Activated T-cell treated with anti-CD3 and anti-CD28 coated beads, Interleukin-2, amount 50 U/mL, for 1 hour (primary cell): ENCODE measurements at regions not wholly inside any gene's neighbourhood (a gene's known extent, or its start where the extent isn't known, plus 50 kb on each side); places are given as distances from the start of the nearest gene placed in this dataset.

Source experiments
- DNase-seq: peaks from one replicate; pipeline ENCODE4 v3.0.0-alpha.2; 2020

DNA sequence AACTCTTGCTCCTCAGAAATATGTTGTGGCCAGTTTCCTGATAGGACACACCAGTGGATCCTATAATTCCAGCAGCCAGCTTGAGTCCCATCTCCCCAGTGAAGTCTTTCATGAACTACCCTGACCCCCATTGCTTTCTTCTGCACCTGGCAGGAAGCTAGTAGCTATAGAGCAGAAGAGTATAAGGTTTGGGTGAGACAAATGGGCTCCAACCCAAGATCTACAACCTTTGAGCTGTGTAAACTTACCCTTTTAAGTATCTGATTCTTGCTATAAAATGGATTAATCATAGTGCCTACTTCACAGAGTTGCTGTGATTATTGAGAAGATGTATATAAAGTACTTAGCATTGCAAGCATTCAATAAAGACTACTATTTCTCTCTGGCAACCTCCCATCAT is 396.9 kb upstream of the CADM1 start:
- no peak for DNase-seq

DNA sequence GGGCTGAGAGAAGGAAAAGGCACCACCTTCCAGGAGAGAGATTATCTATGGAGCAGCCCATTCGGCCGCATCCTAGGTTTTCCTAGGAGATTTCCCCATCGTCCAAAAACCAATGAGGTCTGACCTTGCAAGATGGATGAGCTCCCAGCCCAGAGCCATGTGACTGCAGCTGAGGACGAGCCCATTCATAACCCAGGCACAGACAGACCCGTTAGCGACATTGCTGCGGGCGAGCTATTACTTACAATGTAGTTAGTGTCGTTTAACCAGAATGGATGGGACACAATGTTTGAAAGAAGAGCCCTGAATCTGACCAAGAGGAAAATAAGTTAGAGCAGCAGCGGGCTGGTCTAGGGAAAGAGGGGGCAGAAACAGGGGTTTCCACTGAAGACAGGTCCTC is 395.9 kb upstream of the CADM1 start:
- DNase-seq: no peak

DNA sequence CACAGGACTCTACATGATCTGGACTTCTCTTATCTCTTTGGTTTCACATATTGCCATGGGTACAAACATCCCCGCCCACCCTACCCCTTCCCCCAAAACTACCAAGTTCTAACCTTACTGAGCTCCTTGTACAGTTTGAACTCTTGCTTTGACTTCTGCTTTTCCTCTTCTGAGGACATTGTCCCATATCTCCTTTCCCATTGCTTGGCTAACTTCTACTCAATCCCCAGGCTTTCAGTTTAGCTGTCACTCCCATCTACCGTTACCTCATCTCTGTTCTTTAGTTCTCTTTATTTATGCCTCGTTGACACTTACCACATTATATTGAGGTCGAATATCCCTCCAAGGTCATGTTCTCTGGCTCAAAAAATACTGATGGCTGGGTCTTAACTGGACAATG is 393.5 kb upstream of the CADM1 start:
- no peak for DNase-seq

DNA sequence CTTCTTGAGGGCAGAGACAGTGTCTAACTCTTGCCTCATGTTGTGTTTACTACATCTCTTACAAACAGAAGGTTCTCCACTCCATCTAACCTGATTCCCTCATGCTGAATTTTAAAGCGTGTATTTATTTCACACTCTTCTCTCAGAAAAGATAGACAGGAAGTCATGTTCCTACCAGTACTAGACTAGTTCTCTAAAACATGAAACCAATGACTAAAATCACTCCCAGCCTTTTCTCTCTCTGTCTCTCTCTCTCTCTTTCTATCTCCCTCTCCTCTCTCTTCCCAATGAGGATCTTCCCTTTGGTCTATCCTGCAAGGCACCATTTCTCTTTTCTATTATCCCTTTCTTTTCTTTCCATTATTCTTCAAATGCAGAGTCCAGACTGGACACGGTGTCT is 391.9 kb upstream of the CADM1 start:
- no peak for DNase-seq

DNA sequence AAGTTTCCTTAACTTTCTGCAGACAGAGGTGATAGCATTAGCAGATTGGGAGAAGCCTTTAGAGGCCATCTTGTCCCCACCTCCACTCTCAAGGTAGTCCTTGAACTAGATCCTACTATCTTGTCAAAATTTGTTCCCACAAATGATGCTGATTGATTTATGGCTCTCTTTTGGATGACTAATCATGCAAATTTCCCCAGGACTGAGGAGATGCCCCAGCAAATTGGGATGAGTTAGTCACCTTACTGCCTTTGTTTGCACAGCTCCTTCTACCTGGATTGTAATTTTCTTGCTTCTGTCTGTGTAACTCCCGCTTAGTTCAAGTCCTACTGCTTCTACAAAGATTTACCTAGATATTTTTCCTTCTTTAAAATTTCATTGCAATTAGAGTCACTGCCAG is 391.4 kb upstream of the CADM1 start:
- no peak for DNase-seq

DNA sequence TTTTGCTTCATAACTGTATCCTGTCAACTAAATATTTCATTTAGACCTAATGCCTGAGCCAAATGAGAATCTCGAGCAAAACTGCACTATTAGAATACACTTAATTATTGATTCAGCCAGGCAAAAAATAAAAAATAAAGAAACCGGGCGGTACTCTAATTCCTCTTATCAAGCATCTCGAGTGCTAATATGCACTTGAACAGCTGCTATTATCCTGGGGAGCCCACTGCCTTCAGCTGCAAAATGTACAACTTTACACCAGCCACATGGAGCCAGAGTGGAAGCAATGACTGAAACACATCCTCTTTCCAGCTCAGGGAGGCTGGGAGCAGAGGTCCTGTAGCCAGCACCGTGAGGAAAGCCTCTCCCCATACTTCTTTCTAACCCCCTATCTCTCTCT is 390.0 kb upstream of the CADM1 start:
- DNase-seq: no peak

DNA sequence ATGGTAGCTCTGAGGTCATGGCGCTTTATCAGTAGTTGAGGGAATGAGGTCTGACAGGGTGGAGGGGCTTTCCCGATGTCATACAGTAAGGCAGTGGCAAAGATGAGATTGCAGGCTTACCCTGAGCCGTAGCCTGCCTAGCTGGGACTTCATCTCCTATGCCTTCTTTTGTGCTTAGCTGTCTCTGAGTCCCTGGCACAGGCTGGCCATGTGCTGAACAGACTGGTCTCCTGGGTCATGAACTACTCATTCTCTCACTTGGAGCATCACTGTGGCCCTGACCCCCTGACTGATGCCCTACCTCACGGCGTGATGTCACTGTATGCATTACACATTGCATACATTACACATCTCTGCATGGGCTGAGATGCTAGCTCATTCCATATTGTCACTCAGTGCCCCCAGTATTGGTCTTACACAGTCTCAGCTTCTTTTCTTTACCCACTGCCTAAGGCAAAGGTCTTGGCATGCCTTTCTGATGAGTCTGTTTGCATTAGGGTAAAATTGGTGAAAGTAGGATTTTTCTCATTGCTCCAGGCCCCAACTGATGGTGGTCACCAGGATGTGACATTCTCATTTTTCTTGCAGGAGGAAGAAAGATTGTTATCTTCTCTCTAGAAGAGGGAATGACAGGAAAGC is 389.4 kb upstream of the CADM1 start:
- no peak for DNase-seq

DNA sequence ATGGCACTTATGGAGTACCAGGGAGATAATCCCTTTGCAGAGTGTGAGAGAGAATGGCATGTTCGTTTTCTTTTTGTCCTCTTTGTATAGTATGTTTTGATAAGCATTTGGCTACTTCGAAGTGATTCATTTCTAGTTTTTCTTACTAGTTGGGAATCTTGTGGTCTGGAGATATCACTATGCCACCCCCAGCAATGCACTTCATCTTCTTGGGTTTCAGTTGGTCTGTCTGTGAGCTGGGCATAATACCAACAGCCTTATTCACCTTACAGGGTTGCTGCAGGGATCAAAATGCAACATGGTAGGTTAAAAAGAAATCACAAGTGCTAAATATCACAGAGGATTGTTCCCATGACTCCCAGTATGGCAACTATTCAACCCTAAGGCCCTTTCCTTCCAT is 387.8 kb upstream of the CADM1 start:
- no peak for DNase-seq

DNA sequence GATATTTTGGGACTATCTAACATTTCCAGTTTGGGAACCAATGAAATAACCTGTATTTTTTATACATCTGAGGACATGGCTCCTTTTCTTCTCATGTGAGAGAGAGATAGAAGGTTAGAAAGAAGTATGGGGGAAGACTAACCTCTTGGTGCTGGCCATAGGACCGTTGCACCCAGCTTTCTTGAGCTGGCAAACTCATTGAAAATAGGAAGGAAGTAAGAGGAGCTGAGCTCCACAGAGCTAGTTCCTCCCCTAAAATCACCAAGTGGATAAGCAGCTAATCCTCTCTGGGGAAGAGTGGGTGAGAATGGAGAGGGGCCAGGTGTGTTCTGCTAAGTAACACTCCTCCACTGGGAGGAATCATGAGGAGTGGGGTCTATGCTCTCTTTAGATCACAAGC is 387.4 kb upstream of the CADM1 start:
- DNase-seq: no peak

DNA sequence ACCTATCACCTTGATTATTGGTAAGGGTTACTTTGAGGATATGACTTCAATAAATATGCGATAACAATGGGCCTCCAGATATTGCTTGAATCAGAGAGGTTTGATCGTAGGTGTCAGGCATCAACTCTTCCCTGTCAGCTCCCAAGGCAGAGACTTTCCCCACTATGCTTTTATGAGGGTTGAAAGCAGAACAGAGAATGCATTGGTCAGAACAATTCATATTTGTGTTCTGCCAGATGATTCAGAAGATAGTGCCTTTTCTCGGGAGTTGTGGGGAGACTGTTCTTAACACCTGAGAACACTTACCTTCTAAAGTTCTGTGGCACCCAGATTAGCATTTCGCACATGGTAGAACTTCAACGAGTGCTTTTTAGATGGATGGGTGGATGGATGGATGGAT is 386.3 kb upstream of the CADM1 start:
- DNase-seq: no peak

DNA sequence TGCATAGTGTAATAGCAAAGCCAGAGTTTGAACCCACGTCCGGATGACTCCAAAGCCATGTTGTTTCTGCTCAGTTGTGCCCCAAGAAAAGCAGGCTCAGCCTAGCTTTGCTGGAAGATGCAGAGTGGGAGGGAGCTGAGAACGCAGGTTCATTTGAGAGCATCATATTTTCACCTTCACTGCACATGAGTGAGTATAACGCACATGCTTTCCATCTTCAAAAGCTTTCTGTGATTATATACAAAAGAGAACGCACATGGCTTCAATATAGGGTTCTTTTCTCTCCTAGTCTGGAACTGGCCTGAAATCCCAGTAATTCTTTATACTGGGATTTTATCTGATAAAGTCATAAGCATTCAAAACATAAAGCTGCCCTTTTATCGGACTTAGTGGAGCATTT is 385.5 kb upstream of the CADM1 start:
- DNase-seq: no peak

DNA sequence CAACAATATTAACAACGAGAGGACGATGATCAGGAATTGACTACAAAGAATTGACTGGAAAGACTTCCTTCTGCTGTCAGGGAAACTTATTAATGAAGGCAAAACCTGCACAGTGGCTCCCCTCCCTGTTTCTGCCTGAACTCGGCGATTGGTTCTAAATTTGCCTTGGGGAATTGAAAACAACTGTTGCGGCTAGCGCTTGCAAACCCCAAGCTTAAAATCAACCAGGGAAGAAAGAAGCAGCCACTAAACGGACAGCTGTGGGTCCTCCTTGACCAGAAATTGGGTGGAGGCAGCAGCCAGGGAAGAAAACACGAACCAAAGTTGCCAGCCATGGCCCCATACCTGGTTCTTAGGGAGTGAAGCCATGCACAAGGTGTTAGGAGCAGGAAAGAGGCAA is 383.5 kb upstream of the CADM1 start:
- no peak for DNase-seq

DNA sequence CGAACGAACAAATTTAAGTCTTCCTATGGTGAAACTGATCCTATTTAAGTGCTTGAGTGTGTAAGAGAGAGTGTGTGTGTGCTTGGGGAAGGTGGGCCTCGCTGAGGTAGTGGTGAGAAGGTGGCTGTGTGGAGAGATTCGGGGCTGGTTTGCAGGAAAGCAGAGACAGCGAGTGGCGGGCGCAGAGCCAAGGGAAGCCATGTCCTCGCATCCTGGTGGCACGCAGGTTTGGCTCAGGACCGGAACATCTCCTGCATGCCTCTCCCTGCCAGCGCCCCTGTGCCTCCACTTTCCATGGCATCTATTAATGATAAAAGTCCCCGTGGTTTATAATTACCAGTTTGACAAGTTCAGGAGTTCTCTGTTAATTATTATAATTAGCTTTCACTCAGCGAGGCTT is 383.1 kb upstream of the CADM1 start:
- no peak for DNase-seq

DNA sequence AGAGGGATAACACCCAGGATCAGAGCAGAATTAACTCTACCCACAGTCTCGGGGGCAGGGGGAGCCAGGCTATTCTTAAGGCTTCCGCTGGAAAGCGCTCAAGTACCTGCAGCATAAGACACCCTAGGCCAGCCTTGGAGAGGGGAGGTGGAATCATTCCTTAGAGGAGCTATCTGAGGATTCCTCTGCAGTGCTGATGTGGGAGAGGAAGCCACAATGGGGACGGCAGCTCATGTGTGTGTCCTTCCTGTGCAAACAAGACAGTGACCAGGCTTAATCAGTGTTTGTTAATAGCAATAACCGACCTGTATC is 382.2 kb upstream of the CADM1 start:
- no peak for DNase-seq

DNA sequence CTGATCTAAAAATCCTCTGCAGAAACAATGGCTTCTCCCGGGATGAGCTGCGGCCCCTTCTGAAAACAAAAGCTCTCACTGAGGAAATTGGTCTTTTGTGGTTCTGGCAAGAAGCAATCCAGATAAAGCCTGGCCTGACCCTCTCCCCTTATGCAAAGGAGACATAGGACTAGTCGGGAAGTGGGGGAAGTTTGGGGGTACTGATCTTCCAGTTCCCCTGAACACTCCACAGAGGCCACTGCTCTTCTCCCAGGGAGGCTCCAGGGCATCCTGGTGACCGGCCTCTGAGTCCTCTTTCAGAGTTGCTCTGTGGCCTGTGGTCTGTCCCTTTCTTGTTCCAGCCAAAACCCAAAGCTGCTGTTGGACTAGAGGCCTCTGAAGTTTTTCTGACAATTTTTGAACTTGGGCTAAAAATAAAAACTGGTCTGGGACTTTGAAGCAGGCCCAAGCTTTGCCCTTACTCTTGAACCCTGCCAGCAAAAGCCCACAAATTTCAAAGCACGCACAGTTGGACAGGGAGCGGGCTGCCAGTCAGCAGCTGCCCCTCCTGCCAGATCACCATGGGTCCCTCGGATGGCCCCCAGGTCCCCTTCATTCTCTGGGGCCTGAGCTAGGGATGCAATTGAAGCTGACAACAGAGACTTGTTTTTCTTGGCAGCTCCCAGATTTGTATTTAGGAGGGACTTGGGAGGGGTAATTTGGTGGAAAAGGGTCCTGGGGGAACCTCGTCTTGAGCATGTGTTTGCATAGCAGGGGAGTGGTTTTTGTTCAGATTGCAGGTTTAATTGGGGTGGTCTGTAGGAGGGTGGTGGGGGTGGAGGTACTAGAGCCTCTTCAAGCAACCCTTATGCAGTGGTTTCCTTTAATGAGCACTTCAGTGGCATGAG is 381.6 kb upstream of the CADM1 start:
- no peak for DNase-seq

DNA sequence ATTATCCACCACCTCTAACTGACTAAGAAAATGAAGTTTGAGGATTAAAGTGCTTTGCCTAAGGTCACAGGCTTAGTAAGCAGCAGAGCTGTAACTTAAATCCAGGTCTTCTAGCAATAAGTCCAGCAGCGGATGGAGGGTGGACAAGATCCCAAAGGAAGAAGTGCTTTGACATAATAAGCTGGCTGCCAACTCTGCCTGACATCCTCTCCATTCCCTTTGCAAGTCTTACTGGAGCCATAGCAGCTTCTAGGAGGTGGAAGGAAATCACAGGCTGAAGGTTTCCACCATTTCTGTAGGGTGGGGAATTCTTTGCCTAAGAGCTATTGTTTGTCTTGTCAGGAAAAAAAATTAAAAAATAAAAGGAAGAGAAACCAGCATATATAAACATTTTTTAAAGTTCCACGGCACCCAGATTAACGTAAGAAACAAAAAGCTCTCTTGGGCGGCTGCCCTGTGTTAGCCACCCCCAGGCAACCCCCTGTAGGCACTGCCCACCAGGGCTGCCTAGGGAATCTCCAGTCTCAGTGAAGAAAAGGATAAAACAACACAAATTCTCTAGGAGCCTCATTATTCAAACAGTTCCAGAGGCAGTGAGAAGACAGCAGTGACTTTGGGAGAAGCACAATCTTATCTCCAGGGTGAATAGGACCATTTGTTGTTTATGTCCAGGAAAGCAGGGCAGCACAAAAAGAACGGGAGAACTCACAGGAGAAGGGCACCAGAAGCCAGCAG is 380.8 kb upstream of the CADM1 start:
- DNase-seq: no peak

DNA sequence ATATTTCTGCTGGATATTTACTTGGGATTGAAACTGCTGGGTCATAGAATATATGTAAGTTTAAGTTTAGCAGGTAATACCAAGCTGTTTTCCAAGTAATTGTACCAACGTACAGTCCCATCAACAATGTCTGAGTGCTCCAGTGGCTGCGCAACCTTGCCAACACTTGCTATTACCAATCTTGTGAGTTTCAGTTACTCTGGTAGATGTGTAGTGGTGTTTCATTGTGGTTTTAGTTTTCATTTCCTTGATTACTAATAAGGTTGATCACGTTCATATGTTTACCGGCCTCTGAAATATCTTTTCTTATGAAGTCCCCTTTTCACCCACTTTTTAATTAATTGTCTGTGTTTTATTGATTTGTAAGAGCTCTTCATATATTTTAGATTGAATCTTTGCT is 370.6 kb upstream of the CADM1 start:
- DNase-seq: no peak

DNA sequence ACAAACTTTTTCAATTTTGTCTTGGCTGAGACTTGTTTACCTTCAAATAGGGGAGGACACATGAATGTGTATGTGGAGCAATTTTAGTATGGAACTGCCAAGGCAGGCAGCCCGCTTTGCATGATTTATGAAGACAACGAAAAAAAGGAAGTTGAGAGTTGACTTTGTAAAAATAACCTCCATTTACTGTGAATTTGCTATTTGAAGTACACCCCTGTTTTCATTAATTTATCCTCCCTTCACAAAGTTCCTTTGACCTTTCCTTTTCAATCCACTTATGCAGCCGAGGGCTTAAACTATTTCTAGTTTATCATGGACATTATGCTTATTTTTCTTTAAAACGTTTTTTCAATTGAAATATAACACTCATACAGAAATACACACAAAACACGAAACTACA is 369.6 kb upstream of the CADM1 start:
- DNase-seq: no peak

DNA sequence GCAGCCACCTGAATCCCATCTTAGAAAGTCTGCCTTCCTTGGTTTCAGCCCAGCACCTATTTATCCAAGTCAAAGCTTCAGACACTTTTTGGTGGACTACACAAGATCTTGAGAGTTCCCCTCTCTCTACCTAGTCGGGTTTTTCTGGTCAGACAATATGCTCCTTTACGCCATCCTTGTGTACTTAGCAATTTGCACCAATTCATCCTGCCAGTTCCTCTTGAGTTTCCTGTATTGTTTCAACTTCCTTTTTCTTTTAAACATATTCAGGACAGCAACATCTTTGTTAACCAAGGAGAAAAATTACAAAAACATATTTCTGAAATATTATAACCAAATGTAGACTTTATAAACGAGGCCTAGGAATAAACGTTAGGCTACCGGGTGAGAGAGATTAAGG is 368.2 kb upstream of the CADM1 start:
- DNase-seq: no peak

DNA sequence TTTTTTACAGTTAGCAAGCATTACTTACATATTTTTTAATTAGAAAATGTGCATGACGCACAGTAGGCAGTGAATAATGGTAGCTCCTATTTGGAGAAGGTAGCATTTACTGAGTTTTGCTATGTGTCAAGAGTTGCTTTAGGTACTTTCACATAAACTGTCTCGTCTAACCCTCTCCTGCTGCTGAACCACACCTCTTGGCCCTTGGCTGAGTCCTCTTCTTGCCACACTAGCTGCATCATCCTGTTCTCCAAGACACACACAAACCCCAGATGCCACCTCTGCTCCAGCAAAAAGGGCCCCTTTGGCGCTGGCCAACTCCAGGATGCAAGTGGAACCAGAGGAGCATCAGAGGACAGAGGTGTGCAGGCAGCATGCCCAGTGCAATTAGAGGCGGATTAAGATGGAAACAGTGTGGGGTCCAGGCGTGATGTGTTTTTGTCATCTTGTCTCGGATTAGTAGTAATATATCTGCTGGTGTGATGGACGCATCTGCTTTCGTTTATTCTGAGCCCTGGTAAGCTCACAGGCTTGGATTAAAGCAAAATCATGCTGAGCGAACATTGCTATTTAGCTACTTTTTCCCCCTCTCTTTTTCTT is 367.0 kb upstream of the CADM1 start:
- no peak for DNase-seq

DNA sequence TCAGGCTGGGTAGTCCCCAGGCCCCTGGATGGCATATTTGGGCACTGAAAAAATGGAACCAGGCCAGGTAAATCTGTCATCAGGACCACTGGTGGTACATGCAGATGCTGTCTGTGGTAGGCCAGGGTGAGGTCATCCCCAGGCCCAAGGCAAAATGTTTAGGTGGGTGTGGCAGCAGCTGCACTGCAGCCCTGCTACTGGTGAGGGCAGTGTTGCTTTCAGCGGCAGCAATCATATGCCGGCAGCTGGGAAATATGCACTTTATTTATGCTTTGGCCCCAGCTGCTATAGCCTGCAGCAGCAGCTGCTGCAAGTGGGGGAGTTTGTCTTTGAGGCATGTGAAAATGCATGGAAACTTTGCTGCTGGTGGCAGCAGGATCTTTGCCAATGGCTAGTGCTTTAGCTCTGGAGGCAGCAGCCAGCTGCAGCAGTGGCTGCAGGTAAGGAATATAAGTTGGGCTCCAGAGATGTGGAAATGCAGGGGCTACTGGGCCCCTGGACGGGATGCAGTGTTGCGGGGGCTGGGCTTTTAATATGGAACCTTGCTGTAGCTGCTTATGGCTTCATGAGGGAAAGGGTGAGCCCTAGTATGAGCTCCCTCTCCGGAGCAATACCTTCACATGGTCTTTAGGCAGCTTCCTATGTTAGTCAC is 365.7 kb upstream of the CADM1 start:
- DNase-seq: no peak

DNA sequence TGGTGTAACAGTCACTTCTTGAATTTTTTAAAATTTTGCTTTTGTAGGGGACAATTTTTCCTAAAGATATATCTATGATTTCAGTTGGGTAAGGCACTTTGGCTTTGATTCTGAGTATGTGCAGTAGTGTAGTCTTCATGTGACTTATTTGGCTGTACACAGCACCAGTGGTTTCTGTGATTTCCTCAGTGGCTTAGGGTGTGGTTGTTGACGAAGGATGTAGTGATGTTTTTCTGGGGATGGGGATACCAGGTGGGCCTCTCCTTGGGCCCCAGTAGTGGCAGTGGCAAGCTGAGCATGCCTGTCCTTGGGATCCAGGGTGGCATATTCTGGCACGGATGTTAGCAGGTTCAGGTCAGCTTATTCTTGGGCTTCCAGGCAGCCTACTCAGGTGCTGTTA is 364.9 kb upstream of the CADM1 start:
- no peak for DNase-seq

DNA sequence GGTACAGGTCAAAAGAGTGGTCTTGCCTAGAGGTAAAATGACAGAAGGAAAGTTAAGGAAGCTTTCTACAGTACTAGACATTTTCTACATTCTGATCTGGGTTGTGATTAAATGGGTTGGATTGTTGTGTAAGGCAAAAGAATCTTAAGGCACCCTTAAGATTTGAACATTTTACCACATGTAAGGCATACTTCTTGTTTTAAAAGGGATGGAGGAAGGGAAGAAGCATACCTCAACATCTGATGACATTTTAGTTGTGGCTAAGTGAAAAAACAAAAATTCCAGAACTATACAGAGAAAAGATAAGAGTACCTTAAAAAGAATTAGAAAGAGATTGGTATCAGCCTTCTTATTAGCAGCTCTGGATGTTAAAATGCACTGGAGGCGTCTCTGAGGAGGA is 356.0 kb upstream of the CADM1 start:
- no peak for DNase-seq
